ENCODE measurements at regions not wholly inside any gene's neighbourhood (a gene's known extent, or its start where the extent isn't known, plus 50 kb on each side); places are given as distances from the start of the nearest gene placed in this dataset.

GRCh38 chr21:33151941-33152731, 77.6 kb upstream of the IFNAR2 start:
- POLR2A ChIA-PET = no interaction called here
- CTCF ChIA-PET = interaction anchor here (1.3 kb wide), 1 partner anchor 48 kb away, joined by 3 read pairs; no protein-coding TSS in a partner anchor
- H3K9me2 ChIP-seq = no peaks in the 10 kb centered on the region

More at GRCh38 chr21:33151941-33152731, 77.6 kb upstream of the IFNAR2 start:
- Histone ChIP-seq H4K20me1 (ENCODE audit: insufficient read depth) (no peaks in the 10 kb centered on the region), H3F3A (replicated peaks; ENCODE audit: insufficient read depth) (no peaks in the 10 kb centered on the region), H3K4me1 (ENCODE audit: control insufficient read depth in 1 of 2, insufficient read depth in 2 of 2, low read depth in 1 of 2, low read length in 1 of 2) (no peaks in the 10 kb centered on the region), H3K36me3 (replicated peaks in 1 of 2; ENCODE audit: control insufficient read depth in 1 of 2, insufficient read depth in 2 of 2, low read length in 1 of 2) (no peaks in the 10 kb centered on the region), H3K27me3 (ENCODE audit: insufficient read depth) (peaks cover 55% of the 10 kb centered on the region), H3K4me2 (no peak overlapping the region), H3K27ac (ENCODE audit: low read depth in 2 of 2, low read length in 1 of 2) (no peak overlapping the region), H3K4me3 (ENCODE audit: low read depth in 2 of 2, low read length in 1 of 2) (no peak overlapping the region), H3K9me3 (no peaks in the 10 kb centered on the region), H3K79me2 (ENCODE audit: insufficient read depth) (no peaks in the 10 kb centered on the region), H3K9ac (no peak overlapping the region), H2AFZ (ENCODE audit: low read depth) (no peak overlapping the region)
- WGBS (ENCODE audit: low lambda C conversion rate) = 10% methylated on average over 23 of the region's 32 CpGs
- DNase-seq = peak; percentile 23
- no peak for TF ChIP-seq GATA2 (CRISPR knock-in tag; IDR thresholded peaks at IDR 0.05)
- no peak for TF ChIP-seq FOSL2 (IDR thresholded peaks at IDR 0.05; ENCODE audit: borderline replicate concordance, low read depth)
- no peak for TF ChIP-seq FOXM1 (IDR thresholded peaks at IDR 0.05; ENCODE audit: low read depth)
- TF ChIP-seq MEF2A (IDR thresholded peaks at IDR 0.05; ENCODE audit: borderline replicate concordance, low read depth) = no peak
- no peak for TF ChIP-seq RCOR1 (IDR thresholded peaks at IDR 0.05; ENCODE audit: low read length)
- no peak for TF ChIP-seq ZBTB33 (IDR thresholded peaks at IDR 0.05; ENCODE audit: borderline replicate concordance, low read depth)
- TF ChIP-seq NRF1 (IDR thresholded peaks at IDR 0.05; ENCODE audit: low read depth, low read length) = no peak
- TF ChIP-seq PBX3 (IDR thresholded peaks at IDR 0.05) = no peak
- no peak for TF ChIP-seq TCF12 (IDR thresholded peaks at IDR 0.05)
- TF ChIP-seq USF2 (IDR thresholded peaks at IDR 0.05; ENCODE audit: borderline replicate concordance, low read depth, low read length) = no peak
- TF ChIP-seq CTCF (IDR thresholded peaks at IDR 0.05) = no peak
- no peak for TF ChIP-seq JUND (IDR thresholded peaks at IDR 0.05)
